Body of pancreas (tissue), 4 donors: ENCODE measurements at regions not wholly inside any gene's neighbourhood (a gene's known extent, or its start where the extent isn't known, plus 50 kb on each side); places are given as distances from the start of the nearest gene placed in this dataset.

ENCODE experiments used
- CTCF ChIP-seq, 7 experiments: fragments of 450-650 bp in 4 of 7; fragments of 200-600 bp in 3 of 7; sonication (generic) in 3 of 7; IDR thresholded peaks; one replicate each; pipeline ENCODE4 v1.5.1; 2016 to 2019; ENCODE audit warnings: antibody characterized with exemption in 7 of 7
- POLR2A ChIP-seq, 3 donors: fragments of 450-650 bp; IDR thresholded peaks; one replicate each; pipeline ENCODE4 v1.6.1; 2016; ENCODE audit warnings: antibody characterized with exemption in 3 of 3, mild to moderate bottlenecking in 2 of 3

DNA sequence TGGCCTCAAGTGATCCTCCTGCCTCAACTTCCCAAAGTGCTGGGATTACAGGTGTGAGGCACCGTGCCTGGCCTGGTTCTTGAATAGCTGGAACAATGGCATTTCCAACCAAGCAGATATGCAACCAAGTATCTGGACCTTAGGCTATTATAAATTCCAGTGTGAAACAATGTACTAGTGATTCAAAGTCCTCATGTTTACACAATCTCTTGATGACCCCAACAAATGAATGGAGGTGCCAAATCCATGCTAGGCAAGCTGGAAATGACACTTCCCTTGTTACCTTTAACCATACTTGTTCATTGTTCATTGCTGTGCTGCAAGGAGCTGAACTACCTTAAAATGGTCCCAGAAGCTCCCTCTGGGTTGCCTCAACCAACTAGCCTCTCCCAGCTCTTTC, 282.2 kb upstream of the KLF14 start:
- TF ChIP-seq CTCF (IDR thresholded peaks at IDR 0.05) (no peak), POLR2A (IDR thresholded peaks at IDR 0.05) (no peak)
